Subcutaneous abdominal adipose tissue (tissue), 5 donors: ENCODE measurements at regions not wholly inside any gene's neighbourhood (a gene's known extent, or its start where the extent isn't known, plus 50 kb on each side); places are given as distances from the start of the nearest gene placed in this dataset.
A peak's percentile ranks its signal among the peaks of the same experiment; 100 is the strongest.

Experiments used
- H3K27ac ChIP-seq: one replicate; pipeline ENCODE4 v1.7.0; 2013; ENCODE audit warnings: low read depth, mild to moderate bottlenecking, inconsistent platforms, low read length, moderate library complexity
- H3K27me3 ChIP-seq, 5 donors: one replicate each; pipeline ENCODE4 v1.7.0; 2013; ENCODE audit warnings: low read length in 5 of 5, inconsistent platforms in 1 of 5; ENCODE audit not compliant: control insufficient read depth in 5 of 5, insufficient read depth in 4 of 5
- H3K36me3 ChIP-seq, 5 donors: one replicate each; pipeline ENCODE4 v1.7.0; 2013; ENCODE audit warnings: low read length in 5 of 5; ENCODE audit not compliant: control insufficient read depth in 5 of 5, insufficient read depth in 5 of 5
- H3K4me1 ChIP-seq, 5 donors: one replicate each; pipeline ENCODE4 v1.7.0; 2013; ENCODE audit warnings: low read length in 5 of 5, mild to moderate bottlenecking in 3 of 5, moderate library complexity in 1 of 5; ENCODE audit not compliant: control insufficient read depth in 5 of 5, insufficient read depth in 5 of 5
- H3K4me3 ChIP-seq, 5 donors: one replicate each; pipeline ENCODE4 v1.7.0; 2013; ENCODE audit warnings: low read length in 5 of 5, low read depth in 1 of 5
- H3K9ac ChIP-seq, 5 donors: one replicate each; pipeline ENCODE4 v1.7.0; 2013; ENCODE audit warnings: low read length in 5 of 5, mild to moderate bottlenecking in 4 of 5, moderate library complexity in 3 of 5
- H3K9me3 ChIP-seq, 5 donors: one replicate each; pipeline ENCODE4 v1.7.0; 2013; ENCODE audit warnings: low read length in 5 of 5; ENCODE audit not compliant: control insufficient read depth in 5 of 5
- donor health status: healthy.
- donor health status: healthy.
- donor health status: healthy.
- donor health status: healthy.
- donor health status: healthy.

- peaks cover 0 to 6% (median 0%) of the 10 kb centered on the region in 5 donors for H3K4me1 ChIP-seq
- no peak overlapping the region for H3K27ac ChIP-seq
- H3K27me3 ChIP-seq = no peaks in the 10 kb centered on the region
- no peak overlapping the region for H3K4me3 ChIP-seq
- H3K36me3 ChIP-seq = no peaks in the 10 kb centered on the region
- H3K9ac ChIP-seq = no peak overlapping the region
- H3K9me3 ChIP-seq = peaks cover 0 to 7% (median 3%) of the 10 kb centered on the region in 5 donors
These were observed 113.1 kb upstream of the NEIL3 start for GRCh38 chr4:177196615-177197014.

DNA sequence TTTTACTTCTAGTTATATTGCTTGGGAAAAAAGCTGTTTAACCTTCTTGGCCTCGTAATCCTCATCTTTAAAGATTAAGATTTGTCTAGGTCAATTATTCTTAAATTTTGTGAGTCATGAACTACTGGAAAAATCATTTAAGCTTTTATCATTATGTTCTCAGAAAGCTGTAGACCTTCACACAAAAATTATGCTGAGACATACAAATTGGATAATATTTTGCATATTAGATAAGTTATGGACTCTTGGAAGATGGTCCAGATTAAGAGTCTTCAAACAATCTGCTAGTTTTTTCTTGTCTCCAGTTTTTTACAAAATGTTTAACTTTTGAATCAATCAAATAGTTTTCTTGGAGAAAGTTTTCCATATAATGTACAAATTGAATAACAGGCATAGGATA is 108.1 kb upstream of the NEIL3 start:
- H3K36me3 ChIP-seq = no peaks in the 10 kb centered on the region
- H3K9ac ChIP-seq = no peak overlapping the region
- H3K27ac ChIP-seq = no peak overlapping the region
- H3K4me1 ChIP-seq = peaks cover 0 to 6% (median 0%) of the 10 kb centered on the region in 5 donors
- H3K9me3 ChIP-seq = peaks cover 0 to 8% (median 3%) of the 10 kb centered on the region in 5 donors
- H3K4me3 ChIP-seq = no peak overlapping the region
- H3K27me3 ChIP-seq = no peaks in the 10 kb centered on the region

GRCh38 chr4:177204126-177204525 is 105.5 kb upstream of the NEIL3 start:
- H3K27ac ChIP-seq = no peak overlapping the region
- H3K36me3 ChIP-seq = no peaks in the 10 kb centered on the region
- no peak overlapping the region for H3K4me3 ChIP-seq
- no peaks in the 10 kb centered on the region for H3K27me3 ChIP-seq
- H3K9me3 ChIP-seq = peaks cover 0 to 7% (median 2%) of the 10 kb centered on the region in 5 donors
- H3K4me1 ChIP-seq = no peaks in the 10 kb centered on the region
- H3K9ac ChIP-seq = no peak overlapping the region

GRCh38 chr4:177214935-177215334 is 94.7 kb upstream of the NEIL3 start:
- H3K27me3 ChIP-seq = no peaks in the 10 kb centered on the region
- H3K36me3 ChIP-seq = no peaks in the 10 kb centered on the region
- H3K4me3 ChIP-seq = no peak overlapping the region
- no peaks in the 10 kb centered on the region for H3K4me1 ChIP-seq
- H3K27ac ChIP-seq = no peak overlapping the region
- no peak overlapping the region for H3K9ac ChIP-seq
- no peaks in the 10 kb centered on the region for H3K9me3 ChIP-seq

DNA sequence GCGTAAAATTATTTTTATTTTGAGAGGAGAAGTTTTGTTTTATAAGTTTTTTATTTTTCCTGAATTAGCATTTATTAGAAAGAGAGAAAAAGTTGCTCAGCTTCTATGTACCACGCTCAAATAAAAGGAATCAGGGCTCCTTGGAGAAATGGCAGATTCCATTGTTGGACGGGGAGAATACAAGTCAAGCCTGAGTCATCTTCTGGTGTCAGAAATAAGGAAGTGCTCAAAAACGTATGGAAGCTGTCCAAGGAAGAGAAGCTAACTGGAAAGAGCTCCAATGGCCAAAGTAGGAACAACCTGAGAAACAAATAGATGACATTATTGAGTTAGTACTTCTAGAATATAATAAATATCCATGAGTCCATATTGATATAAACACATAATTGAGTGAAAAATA is 89.3 kb upstream of the NEIL3 start:
- no peaks in the 10 kb centered on the region for H3K9me3 ChIP-seq
- H3K27me3 ChIP-seq = no peaks in the 10 kb centered on the region
- H3K9ac ChIP-seq = no peak overlapping the region
- H3K27ac ChIP-seq = no peak overlapping the region
- H3K4me3 ChIP-seq = no peak overlapping the region
- H3K36me3 ChIP-seq = no peaks in the 10 kb centered on the region
- no peaks in the 10 kb centered on the region for H3K4me1 ChIP-seq

DNA sequence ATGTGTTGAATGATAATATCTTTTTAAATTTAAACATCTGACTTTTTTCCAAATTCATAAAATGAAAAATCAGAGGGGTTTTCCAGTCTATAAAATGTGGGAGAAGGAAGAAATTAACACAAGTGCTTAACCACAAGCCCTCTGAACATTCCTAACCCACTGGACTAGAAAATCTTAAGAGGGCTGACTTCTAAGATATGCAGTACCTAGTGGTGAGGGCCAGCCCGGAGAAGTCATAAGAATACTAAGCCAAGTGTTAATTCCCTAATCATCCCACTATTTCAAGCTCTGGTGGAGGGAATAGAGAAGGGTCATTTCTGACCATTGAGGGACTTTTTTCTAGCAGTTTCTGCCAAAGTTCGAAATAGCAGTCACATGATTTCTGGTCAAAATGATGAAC is 86.9 kb upstream of the NEIL3 start:
- H3K4me3 ChIP-seq = no peak overlapping the region
- H3K4me1 ChIP-seq = no peaks in the 10 kb centered on the region
- H3K36me3 ChIP-seq = no peaks in the 10 kb centered on the region
- H3K9ac ChIP-seq = no peak overlapping the region
- no peak overlapping the region for H3K27ac ChIP-seq
- no peaks in the 10 kb centered on the region for H3K27me3 ChIP-seq
- H3K9me3 ChIP-seq = no peaks in the 10 kb centered on the region

DNA sequence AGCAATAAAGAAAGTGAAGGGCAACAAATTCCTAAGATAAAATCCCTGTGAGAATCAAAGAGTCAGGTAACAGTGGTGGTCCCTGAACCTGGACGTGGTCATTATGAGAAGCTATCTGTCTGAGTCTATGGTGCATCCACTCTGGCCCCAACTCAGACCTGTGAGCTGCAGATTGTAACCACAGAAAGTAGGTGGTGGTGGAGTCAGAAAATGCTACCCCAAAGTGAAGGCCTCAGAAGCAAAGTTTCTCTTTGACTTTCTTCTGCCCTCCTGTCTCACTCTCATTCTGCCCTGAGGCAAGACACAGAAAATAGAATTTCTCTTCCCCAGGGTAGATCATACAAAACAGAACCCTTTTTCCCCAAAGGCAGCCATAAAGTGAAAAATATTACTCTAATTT is 84.1 kb upstream of the NEIL3 start:
- H3K9me3 ChIP-seq = no peaks in the 10 kb centered on the region

DNA sequence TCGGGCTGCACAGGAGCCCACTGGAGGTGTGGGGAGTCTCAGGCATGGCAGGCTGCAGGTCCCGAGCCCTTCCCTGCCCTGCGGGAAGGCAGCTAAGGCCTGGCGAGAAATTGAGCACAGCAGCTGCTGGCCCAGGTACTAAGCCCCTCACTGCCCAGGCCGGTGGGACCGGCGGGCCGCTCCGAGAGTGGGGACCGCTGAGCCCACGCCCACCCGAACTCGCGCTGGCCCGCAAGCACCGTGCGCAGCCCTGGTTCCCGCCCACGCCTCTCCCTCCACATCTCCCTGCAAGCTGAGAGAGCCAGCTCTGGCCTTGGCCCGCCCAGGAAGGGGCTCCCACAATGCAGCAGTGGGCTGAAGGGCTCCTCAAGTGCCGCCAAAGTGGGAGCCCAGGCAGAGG is 82.0 kb upstream of the NEIL3 start:
- no peaks in the 10 kb centered on the region for H3K9me3 ChIP-seq
- no peak overlapping the region for H3K4me3 ChIP-seq
- H3K27ac ChIP-seq = no peak overlapping the region
- no peak overlapping the region for H3K9ac ChIP-seq
- H3K4me1 ChIP-seq = peaks cover 0 to 17% (median 13%) of the 10 kb centered on the region in 5 donors
- H3K27me3 ChIP-seq = no peaks in the 10 kb centered on the region
- no peaks in the 10 kb centered on the region for H3K36me3 ChIP-seq

More for the DNA sequence above, 84.1 kb upstream of the NEIL3 start:
- H3K4me3 ChIP-seq = no peak overlapping the region
- no peaks in the 10 kb centered on the region for H3K36me3 ChIP-seq
- H3K4me1 ChIP-seq = peaks cover 0 to 17% (median 13%) of the 10 kb centered on the region in 5 donors
- H3K27ac ChIP-seq = no peak overlapping the region
- H3K27me3 ChIP-seq = no peaks in the 10 kb centered on the region
- H3K9ac ChIP-seq = no peak overlapping the region

DNA sequence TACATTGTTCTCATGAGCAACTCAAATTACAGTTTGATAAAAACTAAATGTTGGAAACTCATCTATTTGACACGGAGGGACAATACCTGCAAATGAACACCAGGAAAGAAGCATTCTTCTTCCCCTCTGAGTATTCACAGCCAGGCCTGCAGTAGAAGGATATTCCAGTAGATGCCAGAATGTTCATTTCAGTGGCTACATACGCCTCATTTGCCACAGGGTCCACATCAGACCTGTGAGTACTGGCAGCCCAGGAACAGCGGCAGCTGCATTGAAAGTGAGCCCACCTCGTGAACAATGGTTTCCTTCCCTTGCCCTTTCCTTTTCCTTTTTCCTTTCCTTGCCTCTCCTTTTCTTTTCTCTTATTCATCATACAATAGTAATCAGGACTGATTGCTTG is 81.1 kb upstream of the NEIL3 start:
- H3K9ac ChIP-seq = peak overlapping the region in 2 of 5 donors; percentile 1 to 68
- no peaks in the 10 kb centered on the region for H3K36me3 ChIP-seq
- H3K27ac ChIP-seq = peak overlapping the region; percentile 56
- H3K4me3 ChIP-seq = peak overlapping the region; percentile 52 to 72 (median 59)
- H3K27me3 ChIP-seq = no peaks in the 10 kb centered on the region
- no peaks in the 10 kb centered on the region for H3K9me3 ChIP-seq
- peaks cover 0 to 17% (median 13%) of the 10 kb centered on the region in 5 donors for H3K4me1 ChIP-seq

DNA sequence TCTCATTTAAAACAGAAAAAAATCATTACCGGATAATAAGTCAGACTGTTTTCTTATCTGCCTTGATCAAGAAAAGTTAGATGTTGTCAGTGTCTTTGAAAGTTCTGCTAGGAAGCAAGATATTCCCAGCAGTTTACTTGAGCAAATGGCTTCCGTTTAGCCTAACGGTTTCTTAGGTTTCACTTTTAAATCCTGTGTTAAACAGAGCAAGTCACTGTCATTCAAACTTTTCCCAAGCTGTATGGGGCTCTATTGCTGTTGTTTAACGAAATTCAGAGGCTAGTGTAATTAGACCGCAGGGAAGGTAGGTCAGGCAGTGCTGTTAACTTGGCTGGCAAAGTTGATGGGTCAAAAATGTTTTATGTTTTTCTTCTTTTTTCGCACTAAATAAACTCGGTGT is 80.3 kb upstream of the NEIL3 start:
- peaks cover 0 to 17% (median 13%) of the 10 kb centered on the region in 5 donors for H3K4me1 ChIP-seq
- H3K27me3 ChIP-seq = no peaks in the 10 kb centered on the region
- H3K9me3 ChIP-seq = no peaks in the 10 kb centered on the region
- peak overlapping the region in 4 of 5 donors; percentile 10 to 75 (median 70) for H3K9ac ChIP-seq
- H3K36me3 ChIP-seq = no peaks in the 10 kb centered on the region
- peak overlapping the region; percentile 52 to 72 (median 59) for H3K4me3 ChIP-seq
- H3K27ac ChIP-seq = peak overlapping the region; percentile 56

GRCh38 chr4:177232473-177232872 is 77.2 kb upstream of the NEIL3 start:
- no peaks in the 10 kb centered on the region for H3K27me3 ChIP-seq
- H3K9me3 ChIP-seq = no peaks in the 10 kb centered on the region
- no peaks in the 10 kb centered on the region for H3K36me3 ChIP-seq
- no peak overlapping the region for H3K9ac ChIP-seq
- no peak overlapping the region for H3K4me3 ChIP-seq
- H3K27ac ChIP-seq = no peak overlapping the region
- peaks cover 0 to 17% (median 13%) of the 10 kb centered on the region in 5 donors for H3K4me1 ChIP-seq
